G401 (cell line): ENCODE measurements at regions not wholly inside any gene's neighbourhood (a gene's known extent, or its start where the extent isn't known, plus 50 kb on each side); places are given as distances from the start of the nearest gene placed in this dataset.

ENCODE experiments used
- DNase-seq: peaks from one replicate; pipeline ENCODE4 v3.0.0-alpha.2; 2015; ENCODE audit warnings: low spot score
- in situ Hi-C: cut with HindIII; loops from 2 replicates; pipeline ENCODE4 v1.10.0; 2016; ENCODE audit warnings: low sequenced_read_pairs, mixed read lengths

DNA sequence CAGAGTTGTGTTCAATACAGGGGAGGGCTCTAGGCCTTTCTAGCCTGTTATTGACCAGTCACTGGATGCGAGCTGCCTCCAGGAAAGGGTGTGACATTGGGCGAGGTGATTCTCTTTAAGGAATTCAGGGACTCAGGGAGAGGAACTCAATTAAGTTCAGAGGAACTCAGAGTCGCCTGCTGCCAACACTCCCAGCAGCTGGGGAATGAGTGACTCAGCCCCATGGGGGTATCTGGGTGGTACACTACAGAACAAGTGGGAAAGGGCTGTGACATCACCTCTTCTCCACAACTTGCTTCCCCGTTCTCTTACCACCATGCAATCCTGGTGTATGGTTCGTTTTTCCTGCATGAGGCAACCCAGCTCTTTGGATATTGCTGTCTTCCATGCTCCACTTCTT lies 50.4 kb upstream of the CYRIA start:
- in situ Hi-C loops: no loop called here
- no peak for DNase-seq
